Right lobe of liver (tissue), 6 donors: ENCODE measurements at regions not wholly inside any gene's neighbourhood (a gene's known extent, or its start where the extent isn't known, plus 50 kb on each side); places are given as distances from the start of the nearest gene placed in this dataset.

Source experiments
- ATAC-seq, 4 donors: fragments of 200-7000 bp; cut with Tn5 transposase; one replicate each; pipeline ENCODE4 v1.9.1; 2020; ENCODE audit warnings: mild to moderate bottlenecking in 4 of 4, moderate library complexity in 4 of 4
- DNase-seq, 3 donors: peaks; one replicate each; pipeline ENCODE4 v3.0.0-alpha.2; 2020
- H3K27ac ChIP-seq, 3 donors: fragments of 200-600 bp; one replicate each; pipeline ENCODE4 v1.8.0; 2022
- H3K27me3 ChIP-seq, 2 donors: fragments of 200-600 bp; one replicate each; pipeline ENCODE4 v1.8.0; 2022
- H3K36me3 ChIP-seq, 4 donors: fragments of 200-600 bp; sonication (generic) in 1 of 4; one replicate each; pipeline versions ENCODE4 v1.5.1 to v1.8.0; 2017 to 2022; ENCODE audit warnings: control low read depth in 1 of 4
- H3K4me1 ChIP-seq, 4 donors: fragments of 200-600 bp; sonication (generic) in 1 of 4; one replicate each; pipeline versions ENCODE4 v1.5.1 to v1.8.0; 2017 to 2022; ENCODE audit warnings: control low read depth in 1 of 4
- H3K4me3 ChIP-seq, 3 donors: fragments of 200-600 bp; one replicate each; pipeline ENCODE4 v1.8.0; 2022
- H3K9me3 ChIP-seq, 4 donors: fragments of 200-600 bp; sonication (generic) in 1 of 4; one replicate each; pipeline versions ENCODE4 v1.5.1 to v1.8.0; 2017 to 2022; ENCODE audit warnings: control low read depth in 1 of 4
- POLR2A ChIP-seq: fragments of 450-650 bp; IDR thresholded peaks from one replicate; pipeline ENCODE4 v1.6.1; 2017; ENCODE audit warnings: antibody characterized with exemption, mild to moderate bottlenecking
- WGBS: methylation state at CpG from one replicate; pipeline ENCODE4 v1.1.6; 2018; ENCODE audit warnings: low coverage, low lambda C conversion rate; ENCODE audit not compliant: insufficient coverage; ENCODE audit errors: missing lambda C conversion rate; 5-methylcytosine and 5-hydroxymethylcytosine counted together
- intact Hi-C, 2 donors: fragments of 100-400 bp; cut with DNase I; formaldehyde crosslinking; loops; one replicate each; pipeline versions ENCODE4 v1.11.2 to v1.14.1; 2022
- TF ChIP-seq, protein P1 (sequence below), 4 donors: fragments of 200-600 bp in 3 of 4; fragments of 450-650 bp in 1 of 4; IDR thresholded peaks; one replicate each; pipeline versions ENCODE4 v1.5.1 to v1.8.0; 2016 to 2022; ENCODE audit warnings: antibody characterized with exemption in 4 of 4, mild to moderate bottlenecking in 2 of 4
- donor health status: DM: no; HTN: yes; CAD: no.
- donor health status: DM: no; HTN: no; CAD: no.
- donor health status: DM: no; HTN: no; CAD: no.
- donor health status: DM: no; HTN: yes; CAD: no.
- donor health status: DM: no; HTN: yes; CAD: no.

DNA sequence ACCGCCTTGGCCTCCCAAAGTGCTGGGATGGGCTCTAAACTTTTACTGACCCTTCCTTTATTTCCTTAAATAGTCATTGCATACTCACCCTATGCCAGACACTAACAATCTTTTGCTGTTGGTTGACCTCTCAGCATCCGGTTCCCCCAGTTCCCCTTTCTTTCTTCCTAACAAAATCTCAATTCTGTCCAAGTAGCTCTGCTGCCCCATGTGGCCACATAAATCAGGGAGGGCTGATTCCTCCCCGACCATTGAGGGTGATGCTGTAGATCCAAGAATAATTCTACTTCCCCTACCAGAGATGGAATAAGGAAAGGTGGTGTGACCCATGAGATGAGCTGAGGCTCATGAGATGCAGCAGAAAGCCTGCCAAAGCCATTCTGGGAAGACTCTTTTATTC is 315.3 kb upstream of the MSX2 start:
- intact Hi-C loops, result no loop called here
- no peaks in the 10 kb centered on the region for H3K4me1 ChIP-seq
- TF ChIP-seq, protein P1, sequence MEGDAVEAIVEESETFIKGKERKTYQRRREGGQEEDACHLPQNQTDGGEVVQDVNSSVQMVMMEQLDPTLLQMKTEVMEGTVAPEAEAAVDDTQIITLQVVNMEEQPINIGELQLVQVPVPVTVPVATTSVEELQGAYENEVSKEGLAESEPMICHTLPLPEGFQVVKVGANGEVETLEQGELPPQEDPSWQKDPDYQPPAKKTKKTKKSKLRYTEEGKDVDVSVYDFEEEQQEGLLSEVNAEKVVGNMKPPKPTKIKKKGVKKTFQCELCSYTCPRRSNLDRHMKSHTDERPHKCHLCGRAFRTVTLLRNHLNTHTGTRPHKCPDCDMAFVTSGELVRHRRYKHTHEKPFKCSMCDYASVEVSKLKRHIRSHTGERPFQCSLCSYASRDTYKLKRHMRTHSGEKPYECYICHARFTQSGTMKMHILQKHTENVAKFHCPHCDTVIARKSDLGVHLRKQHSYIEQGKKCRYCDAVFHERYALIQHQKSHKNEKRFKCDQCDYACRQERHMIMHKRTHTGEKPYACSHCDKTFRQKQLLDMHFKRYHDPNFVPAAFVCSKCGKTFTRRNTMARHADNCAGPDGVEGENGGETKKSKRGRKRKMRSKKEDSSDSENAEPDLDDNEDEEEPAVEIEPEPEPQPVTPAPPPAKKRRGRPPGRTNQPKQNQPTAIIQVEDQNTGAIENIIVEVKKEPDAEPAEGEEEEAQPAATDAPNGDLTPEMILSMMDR (IDR thresholded peaks at IDR 0.05), result peak in 2 of 4 donors; percentile 8 to 9
- TF ChIP-seq POLR2A, result no peak
- H3K9me3 ChIP-seq, result no peaks in the 10 kb centered on the region
- H3K27me3 ChIP-seq, result peaks cover 0 to 10% of the 10 kb centered on the region in 2 donors
- ATAC-seq (no peak), DNase-seq (no peak)
- WGBS, result 43% methylated on average over 3 of the region's 3 CpGs
- no peaks in the 10 kb centered on the region for H3K36me3 ChIP-seq
- no peak overlapping the region for H3K4me3 ChIP-seq
- H3K27ac ChIP-seq, result no peak overlapping the region

DNA sequence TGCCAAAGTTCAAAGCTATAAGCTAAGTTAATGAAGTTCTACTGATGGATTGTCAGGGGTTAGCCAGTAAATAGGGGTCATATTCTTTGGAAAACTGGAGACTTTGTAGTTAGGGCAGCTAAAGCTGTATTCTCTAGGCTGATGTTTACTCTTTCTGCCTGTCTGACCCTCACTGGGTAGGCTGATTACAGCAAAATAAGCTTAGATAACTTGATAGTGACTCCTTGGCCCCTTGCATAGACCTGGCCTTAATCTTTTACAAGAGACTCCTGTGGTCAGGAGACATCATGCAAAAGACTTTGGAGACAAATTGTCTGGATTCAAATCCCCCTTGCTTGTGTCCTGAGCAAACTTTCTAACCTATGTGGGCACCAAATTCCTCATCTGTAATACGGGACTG is 314.4 kb upstream of the MSX2 start:
- Histone ChIP-seq H3K9me3 (no peaks in the 10 kb centered on the region), H3K36me3 (no peaks in the 10 kb centered on the region), H3K4me1 (no peaks in the 10 kb centered on the region), H3K4me3 (no peak overlapping the region), H3K27ac (no peak overlapping the region), H3K27me3 (peaks cover 0 to 10% of the 10 kb centered on the region in 2 donors)
- DNase-seq (no peak), ATAC-seq (no peak)
- WGBS, result 50% methylated on average over 1 of the region's 1 CpG
- intact Hi-C loops, result no loop called here
- TF ChIP-seq POLR2A, result no peak
- TF ChIP-seq, protein P1 (IDR thresholded peaks at IDR 0.05), result no peak

DNA sequence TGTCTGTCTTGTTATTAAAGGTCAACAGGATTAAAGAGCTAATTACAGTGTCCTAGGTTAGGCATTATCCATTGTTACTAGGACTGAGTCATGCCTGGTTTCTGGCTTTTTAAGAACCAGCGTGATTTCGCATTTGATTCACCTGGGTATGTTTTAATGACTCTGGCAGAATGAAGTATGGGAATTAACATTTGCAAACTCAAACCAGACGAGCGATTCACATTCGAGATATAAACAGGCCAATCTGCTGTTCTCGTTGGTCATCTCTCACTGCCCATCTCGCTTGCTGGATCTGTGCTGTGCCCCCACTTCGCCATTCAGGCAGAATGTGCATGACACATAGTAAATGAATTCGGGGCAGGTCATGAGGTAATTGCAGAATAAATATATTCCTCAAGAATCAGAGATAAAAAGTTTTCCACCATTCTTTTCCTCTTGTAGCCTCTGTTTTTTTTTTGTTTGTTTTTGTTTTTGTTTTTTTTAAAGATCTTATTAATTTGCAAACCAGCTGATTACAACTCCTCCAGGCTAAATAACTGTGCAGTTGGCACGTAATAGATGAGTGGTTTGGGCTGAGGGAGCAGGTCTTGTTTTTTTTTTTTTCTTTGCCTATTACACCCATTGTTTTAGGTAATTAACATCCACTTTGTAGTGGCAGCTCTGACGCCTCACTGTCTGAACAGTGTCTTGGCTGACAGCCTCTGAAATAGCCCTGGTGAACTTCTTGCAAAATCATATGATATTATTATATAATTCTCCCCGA is 313.5 kb upstream of the MSX2 start:
- TF ChIP-seq, protein P1 (IDR thresholded peaks at IDR 0.05), result no peak
- no peak for TF ChIP-seq POLR2A
- intact Hi-C loops, result no loop called here
- Histone ChIP-seq H3K27ac (no peak overlapping the region), H3K4me3 (no peak overlapping the region), H3K9me3 (no peaks in the 10 kb centered on the region), H3K4me1 (no peaks in the 10 kb centered on the region), H3K27me3 (peaks cover 0 to 10% of the 10 kb centered on the region in 2 donors), H3K36me3 (no peaks in the 10 kb centered on the region)
- DNase-seq, result no peak
- ATAC-seq, result no peak
- WGBS, result 70% methylated on average over 12 of the region's 12 CpGs

DNA sequence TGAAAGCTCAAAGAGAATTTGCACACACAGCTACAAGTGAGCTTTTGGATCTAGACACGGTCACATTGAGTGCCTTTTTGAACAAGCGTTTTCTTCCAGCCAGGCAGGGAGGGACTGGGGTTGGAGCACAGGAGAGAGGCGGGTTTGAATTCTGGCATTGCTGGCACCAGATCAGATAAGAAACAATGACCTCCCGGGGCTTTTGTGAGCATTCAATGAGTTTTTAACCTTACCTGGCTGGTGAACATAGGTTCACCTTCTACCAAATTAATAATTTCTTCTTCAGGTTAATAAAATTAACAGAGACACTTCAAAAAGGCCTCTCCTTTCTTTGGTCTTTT is 312.9 kb upstream of the MSX2 start:
- no peak overlapping the region for H3K27ac ChIP-seq
- H3K4me3 ChIP-seq, result no peak overlapping the region
- H3K27me3 ChIP-seq, result peaks cover 0 to 10% of the 10 kb centered on the region in 2 donors
- DNase-seq, result no peak
- no peaks in the 10 kb centered on the region for H3K4me1 ChIP-seq
- TF ChIP-seq POLR2A, result no peak
- TF ChIP-seq, protein P1 (IDR thresholded peaks at IDR 0.05), result no peak
- H3K9me3 ChIP-seq, result no peaks in the 10 kb centered on the region
- H3K36me3 ChIP-seq, result no peaks in the 10 kb centered on the region
- ATAC-seq, result no peak
- intact Hi-C loops, result no loop called here
- 18% methylated on average over 2 of the region's 4 CpGs for WGBS
